GF-D8 (cell line): ENCODE measurements at regions not wholly inside any gene's neighbourhood (a gene's known extent, or its start where the extent isn't known, plus 50 kb on each side); places are given as distances from the start of the nearest gene placed in this dataset.
"Not testable (repeated sequence)": the region's sequence is repeated elsewhere in the genome, so short reads cannot be mapped to it uniquely, and the experiment has no call there.

Experiments used
- DNase-seq: peaks from one replicate; lab custom pipeline; 2025; lab: John Stamatoyannopoulos, UW

DNA sequence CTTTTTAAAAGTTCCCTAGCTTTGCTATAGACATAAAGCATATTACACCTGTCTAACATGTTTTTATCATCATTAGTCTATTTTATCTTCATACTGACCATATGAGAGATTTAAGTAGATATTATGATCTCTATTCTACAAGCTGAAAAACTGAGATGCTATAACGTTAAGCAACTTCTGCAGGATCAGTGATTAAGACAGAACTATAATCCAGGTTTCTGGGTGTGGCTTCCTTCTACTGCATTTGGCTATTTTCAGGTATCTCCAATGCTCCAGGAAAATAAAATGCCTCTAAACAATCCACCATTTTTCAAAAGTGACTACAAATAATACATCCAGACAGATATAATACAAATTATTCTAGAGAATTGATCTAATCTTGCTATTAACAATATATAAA lies 53.4 kb downstream of the RGS2 start:
- no peak for DNase-seq

- peak; percentile 15 for DNase-seq
These were observed 57.5 kb downstream of the RGS2 start for GRCh38 chr1:192866241-192866868.

DNA sequence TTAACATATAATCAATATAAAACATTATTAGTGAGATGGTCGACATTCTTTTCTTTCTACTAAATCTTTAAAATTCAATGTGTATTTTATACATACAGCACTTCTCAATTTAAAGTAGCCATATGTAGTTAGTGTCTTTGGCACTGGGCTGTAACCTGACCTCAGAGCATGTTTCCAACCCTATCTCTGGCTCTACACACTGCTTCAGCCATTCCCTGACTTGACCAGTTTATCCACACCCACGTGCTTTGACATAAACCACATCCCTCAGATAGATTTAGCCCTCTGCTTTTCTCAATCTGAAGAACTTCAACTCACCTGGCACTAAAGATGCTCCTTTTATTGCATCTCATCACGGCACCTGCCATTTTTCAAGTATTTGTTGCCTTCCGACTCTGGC lies 58.3 kb downstream of the RGS2 start:
- DNase-seq: no peak

- DNase-seq: peak; percentile 4
These were observed 60.6 kb downstream of the RGS2 start for GRCh38 chr1:192869308-192869940.

GRCh38 chr1:192872010-192872409 lies 63.2 kb downstream of the RGS2 start:
- no peak for DNase-seq

DNA sequence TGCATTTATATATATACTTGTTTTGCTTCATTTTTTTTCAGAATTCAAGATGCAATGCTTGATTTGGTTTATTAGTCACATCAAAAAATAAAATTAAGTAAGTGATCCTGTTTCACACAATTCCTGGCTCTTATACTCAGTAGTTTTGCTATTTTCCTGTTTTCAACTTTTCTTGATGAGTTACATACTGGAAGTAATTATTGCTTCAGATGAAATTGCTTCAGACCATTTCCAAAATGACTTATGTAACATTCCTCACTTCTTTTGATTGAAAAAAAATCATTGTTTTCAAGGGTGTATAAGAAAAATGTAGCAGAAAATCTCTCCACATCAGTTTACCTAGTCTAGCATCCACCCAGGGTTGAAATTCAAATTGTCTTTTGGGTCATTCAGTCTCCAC lies 65.0 kb downstream of the RGS2 start:
- DNase-seq: no peak

DNA sequence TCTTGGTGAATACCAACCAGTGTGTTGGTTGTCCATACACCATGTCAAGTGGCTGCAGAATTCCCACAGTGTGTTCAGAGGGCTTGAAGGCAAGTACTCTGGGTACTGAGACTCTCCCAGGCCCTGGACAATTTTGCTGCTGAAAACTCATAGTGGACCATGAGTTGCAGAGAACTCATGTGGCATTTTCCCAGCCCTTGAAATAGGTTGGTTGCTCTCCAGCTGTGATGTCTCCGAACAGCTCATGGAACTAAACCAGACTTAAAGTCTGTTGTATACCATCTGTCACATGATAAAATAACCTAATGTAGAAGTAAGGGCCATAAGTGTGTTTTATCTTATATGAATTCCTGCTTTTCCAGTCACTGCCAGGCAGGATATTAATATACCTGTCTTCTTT lies 67.8 kb downstream of the RGS2 start:
- DNase-seq: no peak

DNA sequence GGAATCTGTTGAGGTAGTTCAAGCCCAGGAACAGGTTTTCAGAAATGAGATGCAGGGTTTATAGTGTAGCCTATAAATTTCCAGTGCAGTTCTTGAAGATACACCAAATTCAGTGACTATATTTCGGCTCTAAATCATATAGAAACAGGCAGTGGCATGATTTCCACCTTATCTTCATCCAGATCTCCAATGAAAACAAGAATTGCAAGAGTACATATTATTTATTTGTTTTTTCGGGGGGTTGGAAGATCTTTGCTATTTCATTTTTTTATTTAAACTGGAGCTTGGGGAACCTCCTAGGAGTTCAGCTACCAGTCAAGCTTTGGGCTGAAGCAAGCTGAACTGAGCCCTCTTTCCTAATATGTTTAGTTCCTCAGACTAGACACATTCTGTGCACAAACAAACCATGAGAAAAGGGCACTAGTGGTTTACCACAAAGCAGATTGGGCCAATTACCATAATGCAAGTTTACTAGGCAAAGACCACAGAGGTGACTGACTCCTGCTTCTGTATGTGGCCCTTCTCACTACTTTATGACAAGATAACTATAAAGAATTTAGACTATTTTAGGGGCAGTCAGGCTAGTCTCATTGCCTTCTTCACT lies 68.5 kb downstream of the RGS2 start:
- DNase-seq: no peak

GRCh38 chr1:192878249-192878648 lies 69.4 kb downstream of the RGS2 start:
- DNase-seq: no peak

GRCh38 chr1:192879406-192879805 lies 70.6 kb downstream of the RGS2 start:
- no peak for DNase-seq

DNA sequence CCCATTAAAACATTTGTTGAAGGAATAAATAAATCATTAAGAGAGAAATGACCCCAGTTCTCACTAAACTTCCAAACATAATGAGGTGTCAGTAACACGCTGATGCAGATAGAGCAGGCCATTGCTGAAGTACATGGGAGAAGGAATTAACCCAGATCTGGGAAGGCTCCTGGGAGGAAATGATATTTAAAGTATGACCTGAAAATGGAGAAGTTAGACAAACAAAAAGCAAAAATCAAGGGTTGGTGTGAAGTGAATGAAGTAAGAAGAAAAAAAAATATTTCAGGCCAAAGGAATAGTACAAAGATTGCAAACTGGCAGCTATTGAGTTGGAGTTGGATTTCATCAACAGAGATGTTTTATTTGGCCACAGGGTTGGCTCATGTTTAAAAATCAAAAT lies 71.4 kb downstream of the RGS2 start:
- DNase-seq: no peak

- DNase-seq: no peak
These were observed 75.4 kb downstream of the RGS2 start for GRCh38 chr1:192884241-192884640.

DNA sequence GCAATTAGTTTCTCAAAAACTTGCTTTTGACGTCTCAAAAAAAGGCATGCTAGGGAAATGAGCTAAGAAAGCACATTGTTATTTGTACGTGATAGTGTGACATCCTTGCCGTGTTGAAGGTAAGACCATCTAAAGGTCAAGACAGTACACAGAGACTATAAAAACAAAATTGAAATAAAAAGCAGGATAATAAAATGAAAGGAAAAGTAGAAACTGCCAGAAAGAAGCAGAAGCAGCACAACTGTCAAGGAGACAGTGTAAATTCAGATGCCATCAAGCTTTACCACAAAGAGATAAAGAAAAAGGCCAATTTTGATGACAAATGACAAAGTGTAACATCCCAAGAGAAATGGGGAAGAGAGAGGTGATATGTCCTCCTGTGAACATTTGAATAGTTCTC lies 76.5 kb downstream of the RGS2 start:
- not testable (repeated sequence) for DNase-seq

DNA sequence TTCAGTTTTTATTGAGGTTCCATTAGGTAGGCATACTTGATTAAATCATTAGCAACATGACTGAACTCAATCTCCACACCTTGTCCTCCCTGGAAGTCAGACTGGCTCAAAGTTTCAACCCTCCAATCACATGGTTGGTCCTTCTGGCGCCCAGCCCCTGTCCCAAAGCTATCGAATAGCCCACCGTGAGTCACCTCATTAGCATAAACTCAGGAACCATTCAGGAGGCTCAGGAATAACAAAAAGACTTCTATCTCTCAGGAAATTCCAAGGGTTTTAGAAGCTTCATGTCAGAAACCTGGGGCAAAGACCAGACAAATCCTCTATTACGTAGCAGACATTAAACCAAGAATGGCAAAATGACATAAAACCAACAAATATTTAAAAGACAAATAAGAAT lies 78.6 kb downstream of the RGS2 start:
- DNase-seq: no peak

DNA sequence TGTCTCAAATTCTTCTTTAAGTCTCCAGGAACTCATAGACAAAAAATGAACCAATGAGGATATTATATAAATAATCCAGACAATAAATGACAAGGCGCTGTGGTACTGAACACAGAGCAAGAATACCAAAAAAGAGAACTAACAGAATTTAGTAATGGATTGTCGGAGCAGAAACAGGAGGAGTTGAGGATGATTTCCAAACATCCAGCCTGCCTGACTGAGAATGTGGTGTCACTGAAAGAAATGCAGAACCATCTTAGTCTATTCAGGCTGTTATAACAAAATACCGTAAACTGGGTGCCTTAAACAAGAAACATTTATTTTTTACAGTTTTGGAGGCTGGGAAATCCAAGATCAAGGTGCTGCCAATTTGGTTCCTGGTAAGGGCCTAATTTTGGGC lies 79.7 kb downstream of the RGS2 start:
- DNase-seq: no peak

- peak; percentile 40 for DNase-seq
These were observed 80.2 kb downstream of the RGS2 start for GRCh38 chr1:192889082-192889481.

- DNase-seq: no peak
These were observed 81.3 kb downstream of the RGS2 start for GRCh38 chr1:192890134-192890533.

DNA sequence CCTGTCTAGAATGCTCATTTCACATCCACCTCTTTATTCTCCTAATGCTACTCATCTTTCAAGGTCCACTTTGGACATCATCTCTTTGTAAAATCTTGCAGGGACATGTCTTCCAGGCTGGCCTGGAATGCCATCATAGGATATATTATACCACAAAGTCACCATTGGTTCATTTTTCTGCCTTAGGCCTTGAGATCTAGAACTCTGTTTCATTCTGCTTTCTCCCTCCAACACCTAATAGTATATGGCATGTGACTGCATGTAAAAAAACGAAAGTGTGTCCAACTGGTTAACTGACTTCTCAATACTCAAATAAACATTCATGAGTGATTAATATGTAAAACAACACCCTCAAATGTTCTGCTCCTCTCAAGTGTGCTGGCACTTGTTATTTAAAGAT lies 84.1 kb downstream of the RGS2 start:
- DNase-seq: no peak

DNA sequence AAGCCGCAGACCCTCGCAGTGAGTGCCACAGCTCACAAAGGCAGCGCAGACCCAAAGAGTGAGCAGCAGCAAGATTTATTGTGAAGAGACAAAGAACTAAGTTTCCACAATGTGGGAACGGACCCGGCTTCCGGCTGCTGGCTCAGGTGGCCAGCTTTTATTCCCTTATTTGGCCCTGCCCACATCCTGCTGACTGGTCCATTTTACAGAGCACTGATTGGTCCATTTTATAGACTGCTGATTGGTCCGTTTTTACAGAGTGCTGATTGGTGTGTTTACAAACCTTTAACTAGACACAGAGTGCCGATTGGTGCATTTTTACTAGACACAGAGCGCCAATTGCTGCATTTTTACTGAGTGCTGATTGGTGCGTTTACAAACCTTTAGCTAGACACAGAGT lies 86.6 kb downstream of the RGS2 start:
- not testable (repeated sequence) for DNase-seq

DNA sequence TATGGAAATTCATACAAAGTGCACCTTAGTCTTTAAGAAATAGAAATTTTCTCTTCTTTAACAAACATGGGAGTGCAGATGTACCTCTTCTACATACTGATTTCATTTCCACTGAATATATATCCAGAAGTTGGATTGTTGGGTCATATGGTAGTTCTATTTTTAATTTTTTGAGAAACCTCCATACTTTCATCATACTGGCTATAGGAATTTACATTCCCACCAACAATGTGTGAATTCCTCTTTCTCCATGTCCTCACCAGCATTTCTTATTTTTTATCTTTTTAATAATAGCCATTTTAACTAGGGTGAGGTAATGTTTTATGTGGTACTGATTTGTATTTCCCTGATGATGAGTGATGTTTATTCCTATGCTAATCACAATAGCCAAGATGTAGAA lies 87.5 kb downstream of the RGS2 start:
- DNase-seq: no peak

DNA sequence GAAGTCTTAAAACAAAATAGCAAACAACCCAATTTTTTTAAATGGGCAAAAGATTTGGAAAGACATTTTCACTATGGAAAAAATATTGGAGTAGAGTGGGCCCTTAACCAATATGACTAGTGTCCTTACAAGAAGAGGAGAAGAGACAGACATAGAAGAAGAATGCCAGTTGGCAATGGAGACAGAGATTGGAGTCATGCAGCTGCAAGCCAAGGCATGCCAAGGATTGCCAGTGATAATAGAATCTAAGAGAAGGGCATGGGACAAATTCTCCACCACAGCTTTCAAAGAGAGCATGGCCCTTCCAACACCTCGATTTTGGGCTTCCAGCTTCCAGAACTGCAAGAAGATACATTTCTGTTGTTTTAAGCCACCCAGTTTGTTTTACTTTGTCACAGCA lies 92.7 kb downstream of the RGS2 start:
- no peak for DNase-seq

- no peak for DNase-seq
These were observed 94.3 kb downstream of the RGS2 start for GRCh38 chr1:192903142-192903541.

DNA sequence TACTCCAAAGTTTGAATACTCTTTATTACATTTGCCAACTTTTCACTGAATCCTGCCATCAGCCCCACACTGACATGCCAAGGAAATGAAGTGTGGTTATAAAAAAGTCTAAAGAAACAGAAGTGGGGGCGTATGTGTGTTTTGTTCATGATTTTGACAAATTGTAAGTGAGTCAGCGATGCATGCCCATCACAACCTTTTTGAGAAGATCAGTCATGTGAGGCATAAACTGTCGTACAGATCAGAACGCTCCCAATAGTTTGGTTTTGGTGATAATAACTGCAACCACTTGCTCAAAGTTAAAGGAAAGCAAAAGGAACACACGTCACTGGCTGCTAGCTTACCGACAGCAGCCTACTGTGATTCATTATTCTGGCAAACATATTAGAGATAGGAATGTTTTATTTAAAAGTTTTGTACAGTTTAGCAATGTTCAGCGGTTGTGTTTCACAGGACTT lies 95.6 kb downstream of the RGS2 start:
- DNase-seq: no peak

DNA sequence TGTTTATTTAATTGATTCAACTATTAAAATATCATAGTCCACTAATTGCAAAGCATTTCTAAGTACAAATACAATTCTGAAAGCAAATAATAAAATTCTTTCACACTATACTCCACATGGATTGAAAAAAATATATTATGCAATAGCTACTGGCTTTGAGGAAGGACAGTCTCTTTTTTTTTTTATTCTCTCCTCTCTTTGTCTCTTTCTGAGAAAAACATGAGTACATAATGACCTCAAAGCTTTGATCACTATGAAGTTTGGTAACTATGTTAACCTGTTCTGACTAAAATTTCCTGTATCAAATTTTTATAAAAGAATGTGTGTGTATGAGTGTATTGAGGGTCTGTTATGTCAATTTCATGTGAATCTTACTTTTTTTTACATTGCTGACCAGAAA lies 96.2 kb downstream of the RGS2 start:
- DNase-seq: no peak
